GM23338 (cell line): ENCODE measurements at regions not wholly inside any gene's neighbourhood (a gene's known extent, or its start where the extent isn't known, plus 50 kb on each side); places are given as distances from the start of the nearest gene placed in this dataset.

Experiments used
- ATAC-seq: fragments of 200-7000 bp; cut with Tn5 transposase; 3 replicates; pipeline ENCODE4 v1.9.1; 2020
- DNase-seq: peaks from one replicate; pipeline ENCODE4 v3.0.0-alpha.2; 2015; ENCODE audit warnings: low spot score
- H2AFZ ChIP-seq: fragments of 200-600 bp; sonication (generic); 2 replicates; pipeline ENCODE4 v1.8.0; 2016; ENCODE audit warnings: antibody characterized with exemption, mild to moderate bottlenecking, moderate library complexity
- H3F3A ChIP-seq: fragments of 200-600 bp; sonication (generic); replicated peaks from 2 replicates; pipeline ENCODE4 v1.8.0; 2017; ENCODE audit warnings: antibody characterized with exemption, mixed run types, low read depth
- H3K27ac ChIP-seq: fragments of 200-600 bp; sonication (generic); 2 replicates; pipeline ENCODE4 v1.6.1; 2016; ENCODE audit warnings: low read depth
- H3K27me3 ChIP-seq: fragments of 200-600 bp; sonication (generic); 2 replicates; pipeline ENCODE4 v1.8.0; 2016; ENCODE audit warnings: mild to moderate bottlenecking, mixed run types, moderate library complexity; ENCODE audit not compliant: insufficient read depth
- H3K36me3 ChIP-seq: fragments of 200-600 bp; sonication (generic); 2 replicates; pipeline ENCODE4 v1.8.0; 2016; ENCODE audit warnings: mild to moderate bottlenecking; ENCODE audit not compliant: insufficient read depth
- H3K4me1 ChIP-seq: fragments of 200-600 bp; sonication (generic); 2 replicates; pipeline ENCODE4 v1.8.0; 2016; ENCODE audit warnings: mild to moderate bottlenecking, moderate library complexity; ENCODE audit not compliant: insufficient read depth
- H3K4me2 ChIP-seq: fragments of 200-600 bp; sonication (generic); 2 replicates; pipeline ENCODE4 v1.7.1; 2017; ENCODE audit warnings: mixed run types
- H3K4me3 ChIP-seq: fragments of 200-600 bp; sonication (generic); 2 replicates; pipeline ENCODE4 v1.6.1; 2016; ENCODE audit warnings: mixed run types
- H3K79me2 ChIP-seq: fragments of 200-600 bp; sonication (generic); replicated peaks from 2 replicates; pipeline ENCODE4 v1.8.0; 2017; ENCODE audit warnings: mild to moderate bottlenecking; ENCODE audit not compliant: insufficient read depth
- H3K9me2 ChIP-seq: fragments of 200-600 bp; sonication (generic); 2 replicates; pipeline ENCODE4 v1.8.0; 2017; ENCODE audit not compliant: insufficient read depth
- H4K20me1 ChIP-seq: fragments of 200-600 bp; sonication (generic); replicated peaks from 2 replicates; pipeline ENCODE4 v1.8.0; 2017; ENCODE audit warnings: mild to moderate bottlenecking; ENCODE audit not compliant: insufficient read depth
- H3K27ac Mint-ChIP-seq: 2 replicates; pipeline ENCODE4 v1.8.0; 2020; ENCODE audit warnings: inconsistent platforms, mild to moderate bottlenecking, moderate library complexity, mixed read lengths
- H3K27me3 Mint-ChIP-seq: 3 replicates; pipeline ENCODE4 v1.8.0; 2022; ENCODE audit warnings: low read depth, mild to moderate bottlenecking, moderate library complexity, mixed read lengths, inconsistent platforms; ENCODE audit not compliant: insufficient read depth, poor library complexity
- H3K36me3 Mint-ChIP-seq: 3 replicates; pipeline ENCODE4 v1.8.0; 2021; ENCODE audit warnings: low read depth, mild to moderate bottlenecking, inconsistent platforms, moderate library complexity, mixed read lengths
- H3K4me1 Mint-ChIP-seq: 3 replicates; pipeline ENCODE4 v1.8.0; 2020; ENCODE audit warnings: mild to moderate bottlenecking, inconsistent platforms, mixed read lengths
- H3K4me3 Mint-ChIP-seq: 3 replicates; pipeline ENCODE4 v1.8.0; 2021; ENCODE audit warnings: moderate library complexity, mild to moderate bottlenecking, inconsistent platforms, mixed read lengths
- H3K9me3 Mint-ChIP-seq: 3 replicates; pipeline ENCODE4 v1.8.0; 2020; ENCODE audit warnings: moderate library complexity, mild to moderate bottlenecking, inconsistent platforms, mixed read lengths
- CREB1 ChIP-seq: fragments of 250-450 bp; sonication (Bioruptor Pico); IDR thresholded peaks from 2 replicates; pipeline ENCODE4 v1.5.0; 2020; ENCODE audit warnings: low read depth, mild to moderate bottlenecking, moderate library complexity
- EZH2 ChIP-seq: fragments of 200-600 bp; sonication (generic); IDR thresholded peaks from one replicate; pipeline ENCODE4 v1.8.0; 2017; ENCODE audit warnings: antibody characterized with exemption, mild to moderate bottlenecking, low read depth; ENCODE audit not compliant: unreplicated experiment
- JUNB ChIP-seq: IDR thresholded peaks from one replicate; pipeline ENCODE4 v1.6.1; 2016; ENCODE audit warnings: antibody characterized with exemption; ENCODE audit not compliant: unreplicated experiment
- NANOG ChIP-seq: IDR thresholded peaks from 2 replicates; pipeline ENCODE4 v1.6.1; 2016; ENCODE audit warnings: antibody characterized with exemption, borderline replicate concordance
- STAT1 ChIP-seq: IDR thresholded peaks from one replicate; pipeline ENCODE4 v1.6.1; 2016; ENCODE audit warnings: antibody characterized with exemption; ENCODE audit not compliant: unreplicated experiment
- ZNF114 ChIP-seq: fragments of 250-450 bp; sonication (Bioruptor Pico); IDR thresholded peaks from 2 replicates; pipeline ENCODE4 v1.5.0; 2020; ENCODE audit warnings: mild to moderate bottlenecking, moderate library complexity
- ZNF331 ChIP-seq: fragments of 250-450 bp; sonication (Bioruptor Pico); IDR thresholded peaks from 2 replicates; pipeline ENCODE4 v1.5.0; 2020; ENCODE audit warnings: low read depth, mild to moderate bottlenecking, moderate library complexity
- TF ChIP-seq, protein P1 (sequence below): IDR thresholded peaks from one replicate; pipeline ENCODE4 v1.6.1; 2018; ENCODE audit warnings: antibody characterized with exemption; ENCODE audit not compliant: unreplicated experiment
- TF ChIP-seq, protein P2 (sequence below): fragments of 250-450 bp; sonication (Bioruptor Pico); IDR thresholded peaks from 2 replicates; pipeline ENCODE4 v1.5.0; 2020; ENCODE audit warnings: mild to moderate bottlenecking, moderate library complexity
- TF ChIP-seq, protein P3 (sequence below): IDR thresholded peaks from 2 replicates; pipeline ENCODE4 v1.6.1; 2016; ENCODE audit warnings: antibody characterized with exemption

DNA sequence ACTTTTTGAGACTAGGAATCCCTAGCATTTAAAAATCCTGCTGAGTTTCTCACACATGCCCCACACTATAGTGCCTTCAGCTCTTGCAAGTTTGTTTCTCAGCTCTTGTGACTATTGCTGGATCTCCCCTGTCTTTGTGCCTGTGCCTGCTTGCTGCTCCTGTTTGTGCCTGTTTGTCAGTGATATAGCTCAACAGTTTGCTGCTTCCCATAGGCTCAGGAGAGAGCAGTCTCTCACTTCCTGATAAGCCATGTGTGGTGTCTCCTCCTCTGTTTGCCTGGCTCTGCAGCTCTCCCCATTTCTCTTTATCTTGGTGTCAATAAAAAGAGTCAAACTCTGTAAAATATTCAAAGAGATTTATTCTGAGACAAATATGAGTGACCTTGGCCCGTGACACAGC lies 259.8 kb upstream of the CLNK start (continued):
- TF ChIP-seq, protein P1, sequence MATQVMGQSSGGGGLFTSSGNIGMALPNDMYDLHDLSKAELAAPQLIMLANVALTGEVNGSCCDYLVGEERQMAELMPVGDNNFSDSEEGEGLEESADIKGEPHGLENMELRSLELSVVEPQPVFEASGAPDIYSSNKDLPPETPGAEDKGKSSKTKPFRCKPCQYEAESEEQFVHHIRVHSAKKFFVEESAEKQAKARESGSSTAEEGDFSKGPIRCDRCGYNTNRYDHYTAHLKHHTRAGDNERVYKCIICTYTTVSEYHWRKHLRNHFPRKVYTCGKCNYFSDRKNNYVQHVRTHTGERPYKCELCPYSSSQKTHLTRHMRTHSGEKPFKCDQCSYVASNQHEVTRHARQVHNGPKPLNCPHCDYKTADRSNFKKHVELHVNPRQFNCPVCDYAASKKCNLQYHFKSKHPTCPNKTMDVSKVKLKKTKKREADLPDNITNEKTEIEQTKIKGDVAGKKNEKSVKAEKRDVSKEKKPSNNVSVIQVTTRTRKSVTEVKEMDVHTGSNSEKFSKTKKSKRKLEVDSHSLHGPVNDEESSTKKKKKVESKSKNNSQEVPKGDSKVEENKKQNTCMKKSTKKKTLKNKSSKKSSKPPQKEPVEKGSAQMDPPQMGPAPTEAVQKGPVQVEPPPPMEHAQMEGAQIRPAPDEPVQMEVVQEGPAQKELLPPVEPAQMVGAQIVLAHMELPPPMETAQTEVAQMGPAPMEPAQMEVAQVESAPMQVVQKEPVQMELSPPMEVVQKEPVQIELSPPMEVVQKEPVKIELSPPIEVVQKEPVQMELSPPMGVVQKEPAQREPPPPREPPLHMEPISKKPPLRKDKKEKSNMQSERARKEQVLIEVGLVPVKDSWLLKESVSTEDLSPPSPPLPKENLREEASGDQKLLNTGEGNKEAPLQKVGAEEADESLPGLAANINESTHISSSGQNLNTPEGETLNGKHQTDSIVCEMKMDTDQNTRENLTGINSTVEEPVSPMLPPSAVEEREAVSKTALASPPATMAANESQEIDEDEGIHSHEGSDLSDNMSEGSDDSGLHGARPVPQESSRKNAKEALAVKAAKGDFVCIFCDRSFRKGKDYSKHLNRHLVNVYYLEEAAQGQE = no peak
- TF ChIP-seq ZNF331 (CRISPR knock-in tag) = no peak

DNA sequence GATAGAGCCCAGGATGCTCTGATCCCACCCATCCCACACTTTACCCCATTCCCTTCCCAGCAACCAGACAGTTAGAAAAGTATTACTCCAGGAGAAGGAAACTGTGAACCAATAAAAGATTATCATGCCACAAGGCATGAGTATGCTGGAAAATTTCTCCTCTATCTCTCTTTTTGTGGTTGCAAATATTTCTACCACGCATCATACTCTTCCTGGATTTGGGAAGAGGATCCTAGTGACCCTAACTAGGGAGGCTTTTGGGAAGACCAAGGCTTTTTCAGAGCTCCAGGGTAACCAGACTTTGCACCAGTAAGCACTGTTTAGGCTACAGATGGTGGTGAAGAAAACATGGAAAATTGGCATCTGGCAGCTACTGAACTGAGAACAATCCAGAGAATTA lies 257.6 kb upstream of the CLNK start:
- no peak overlapping the region for H3K4me3 ChIP-seq
- Mint-ChIP-seq H3K4me3 (no peak overlapping the region), H3K27me3 (no peaks in the 10 kb centered on the region), H3K36me3 (peaks cover 14% of the 10 kb centered on the region), H3K27ac (no peak overlapping the region), H3K9me3 (peaks cover 42% of the 10 kb centered on the region), H3K4me1 (no peaks in the 10 kb centered on the region)
- no peak overlapping the region for H3K27ac ChIP-seq
- no peak overlapping the region for H3K4me2 ChIP-seq
- no peaks in the 10 kb centered on the region for H3K79me2 ChIP-seq
- H3K36me3 ChIP-seq = no peaks in the 10 kb centered on the region
- no peaks in the 10 kb centered on the region; the same call in 1 of the 2 replicates for H4K20me1 ChIP-seq
- ATAC-seq (no peak), DNase-seq (no peak)
- no peaks in the 10 kb centered on the region for H3K27me3 ChIP-seq
- H3F3A ChIP-seq = no peaks in the 10 kb centered on the region
- H3K9me2 ChIP-seq = peaks cover 12% of the 10 kb centered on the region
- no peak overlapping the region for H2AFZ ChIP-seq
- no peaks in the 10 kb centered on the region for H3K4me1 ChIP-seq
- TF ChIP-seq JUNB (no peak), CREB1 (CRISPR knock-in tag) (no peak), ZNF114 (CRISPR knock-in tag) (no peak), ZNF331 (CRISPR knock-in tag) (no peak), NANOG (no peak), STAT1 (no peak), EZH2 (no peak)
- TF ChIP-seq, protein P2, sequence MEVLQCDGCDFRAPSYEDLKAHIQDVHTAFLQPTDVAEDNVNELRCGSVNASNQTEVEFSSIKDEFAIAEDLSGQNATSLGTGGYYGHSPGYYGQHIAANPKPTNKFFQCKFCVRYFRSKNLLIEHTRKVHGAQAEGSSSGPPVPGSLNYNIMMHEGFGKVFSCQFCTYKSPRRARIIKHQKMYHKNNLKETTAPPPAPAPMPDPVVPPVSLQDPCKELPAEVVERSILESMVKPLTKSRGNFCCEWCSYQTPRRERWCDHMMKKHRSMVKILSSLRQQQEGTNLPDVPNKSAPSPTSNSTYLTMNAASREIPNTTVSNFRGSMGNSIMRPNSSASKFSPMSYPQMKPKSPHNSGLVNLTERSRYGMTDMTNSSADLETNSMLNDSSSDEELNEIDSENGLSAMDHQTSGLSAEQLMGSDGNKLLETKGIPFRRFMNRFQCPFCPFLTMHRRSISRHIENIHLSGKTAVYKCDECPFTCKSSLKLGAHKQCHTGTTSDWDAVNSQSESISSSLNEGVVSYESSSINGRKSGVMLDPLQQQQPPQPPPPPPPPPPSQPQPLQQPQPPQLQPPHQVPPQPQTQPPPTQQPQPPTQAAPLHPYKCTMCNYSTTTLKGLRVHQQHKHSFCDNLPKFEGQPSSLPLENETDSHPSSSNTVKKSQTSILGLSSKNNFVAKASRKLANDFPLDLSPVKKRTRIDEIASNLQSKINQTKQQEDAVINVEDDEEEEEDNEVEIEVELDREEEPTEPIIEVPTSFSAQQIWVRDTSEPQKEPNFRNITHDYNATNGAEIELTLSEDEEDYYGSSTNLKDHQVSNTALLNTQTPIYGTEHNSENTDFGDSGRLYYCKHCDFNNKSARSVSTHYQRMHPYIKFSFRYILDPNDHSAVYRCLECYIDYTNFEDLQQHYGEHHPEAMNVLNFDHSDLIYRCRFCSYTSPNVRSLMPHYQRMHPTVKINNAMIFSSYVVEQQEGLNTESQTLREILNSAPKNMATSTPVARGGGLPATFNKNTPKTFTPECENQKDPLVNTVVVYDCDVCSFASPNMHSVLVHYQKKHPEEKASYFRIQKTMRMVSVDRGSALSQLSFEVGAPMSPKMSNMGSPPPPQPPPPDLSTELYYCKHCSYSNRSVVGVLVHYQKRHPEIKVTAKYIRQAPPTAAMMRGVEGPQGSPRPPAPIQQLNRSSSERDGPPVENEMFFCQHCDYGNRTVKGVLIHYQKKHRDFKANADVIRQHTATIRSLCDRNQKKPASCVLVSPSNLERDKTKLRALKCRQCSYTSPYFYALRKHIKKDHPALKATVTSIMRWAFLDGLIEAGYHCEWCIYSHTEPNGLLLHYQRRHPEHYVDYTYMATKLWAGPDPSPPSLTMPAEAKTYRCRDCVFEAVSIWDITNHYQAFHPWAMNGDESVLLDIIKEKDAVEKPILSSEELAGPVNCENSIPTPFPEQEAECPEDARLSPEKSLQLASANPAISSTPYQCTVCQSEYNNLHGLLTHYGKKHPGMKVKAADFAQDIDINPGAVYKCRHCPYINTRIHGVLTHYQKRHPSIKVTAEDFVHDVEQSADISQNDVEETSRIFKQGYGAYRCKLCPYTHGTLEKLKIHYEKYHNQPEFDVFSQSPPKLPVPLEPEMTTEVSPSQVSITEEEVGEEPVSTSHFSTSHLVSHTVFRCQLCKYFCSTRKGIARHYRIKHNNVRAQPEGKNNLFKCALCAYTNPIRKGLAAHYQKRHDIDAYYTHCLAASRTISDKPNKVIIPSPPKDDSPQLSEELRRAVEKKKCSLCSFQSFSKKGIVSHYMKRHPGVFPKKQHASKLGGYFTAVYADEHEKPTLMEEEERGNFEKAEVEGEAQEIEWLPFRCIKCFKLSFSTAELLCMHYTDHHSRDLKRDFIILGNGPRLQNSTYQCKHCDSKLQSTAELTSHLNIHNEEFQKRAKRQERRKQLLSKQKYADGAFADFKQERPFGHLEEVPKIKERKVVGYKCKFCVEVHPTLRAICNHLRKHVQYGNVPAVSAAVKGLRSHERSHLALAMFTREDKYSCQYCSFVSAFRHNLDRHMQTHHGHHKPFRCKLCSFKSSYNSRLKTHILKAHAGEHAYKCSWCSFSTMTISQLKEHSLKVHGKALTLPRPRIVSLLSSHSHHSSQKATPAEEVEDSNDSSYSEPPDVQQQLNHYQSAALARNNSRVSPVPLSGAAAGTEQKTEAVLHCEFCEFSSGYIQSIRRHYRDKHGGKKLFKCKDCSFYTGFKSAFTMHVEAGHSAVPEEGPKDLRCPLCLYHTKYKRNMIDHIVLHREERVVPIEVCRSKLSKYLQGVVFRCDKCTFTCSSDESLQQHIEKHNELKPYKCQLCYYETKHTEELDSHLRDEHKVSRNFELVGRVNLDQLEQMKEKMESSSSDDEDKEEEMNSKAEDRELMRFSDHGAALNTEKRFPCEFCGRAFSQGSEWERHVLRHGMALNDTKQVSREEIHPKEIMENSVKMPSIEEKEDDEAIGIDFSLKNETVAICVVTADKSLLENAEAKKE = no peak
- TF ChIP-seq, protein P3, sequence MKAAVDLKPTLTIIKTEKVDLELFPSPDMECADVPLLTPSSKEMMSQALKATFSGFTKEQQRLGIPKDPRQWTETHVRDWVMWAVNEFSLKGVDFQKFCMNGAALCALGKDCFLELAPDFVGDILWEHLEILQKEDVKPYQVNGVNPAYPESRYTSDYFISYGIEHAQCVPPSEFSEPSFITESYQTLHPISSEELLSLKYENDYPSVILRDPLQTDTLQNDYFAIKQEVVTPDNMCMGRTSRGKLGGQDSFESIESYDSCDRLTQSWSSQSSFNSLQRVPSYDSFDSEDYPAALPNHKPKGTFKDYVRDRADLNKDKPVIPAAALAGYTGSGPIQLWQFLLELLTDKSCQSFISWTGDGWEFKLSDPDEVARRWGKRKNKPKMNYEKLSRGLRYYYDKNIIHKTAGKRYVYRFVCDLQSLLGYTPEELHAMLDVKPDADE = no peak
- TF ChIP-seq, protein P1 = no peak
